ENCODE measurements at regions not wholly inside any gene's neighbourhood (a gene's known extent, or its start where the extent isn't known, plus 50 kb on each side); places are given as distances from the start of the nearest gene placed in this dataset.
"Not testable (repeated sequence)": the region's sequence is repeated elsewhere in the genome, so short reads cannot be mapped to it uniquely, and the experiment has no call there.

GRCh38 chr2:176895158-176895557, 317.4 kb upstream of the HNRNPA3 start:
- Histone ChIP-seq H3K27ac (no peak overlapping the region), H3K36me3 (no peaks in the 10 kb centered on the region), H3K4me1 (ENCODE audit: control insufficient read depth in 1 of 2, low read depth in 2 of 2) (no peaks in the 10 kb centered on the region), H3K4me3 (no peak overlapping the region), H3K9me3 (no peaks in the 10 kb centered on the region), H3K27me3 (replicated peaks; ENCODE audit: insufficient read depth) (no peaks in the 10 kb centered on the region)
- DNase-seq (ENCODE audit: low spot score): no peak
- ATAC-seq (ENCODE audit: insufficient number of reproducible peaks, low FRiP score, low read depth): no peak
- TF ChIP-seq CTCF (IDR thresholded peaks at IDR 0.05): no peak

- H3K9me3 ChIP-seq: no peaks in the 10 kb centered on the region
- no peak for ATAC-seq (ENCODE audit: insufficient number of reproducible peaks, low FRiP score, low read depth)
- no peaks in the 10 kb centered on the region for H3K4me1 ChIP-seq (ENCODE audit: control insufficient read depth in 1 of 2, low read depth in 2 of 2)
- no peak overlapping the region for H3K27ac ChIP-seq
- no peak overlapping the region for H3K4me3 ChIP-seq
- no peak for DNase-seq (ENCODE audit: low spot score)
- H3K36me3 ChIP-seq: no peaks in the 10 kb centered on the region
- no peak for TF ChIP-seq CTCF (IDR thresholded peaks at IDR 0.05)
- no peaks in the 10 kb centered on the region for H3K27me3 ChIP-seq (replicated peaks; ENCODE audit: insufficient read depth)
These were observed 310.1 kb upstream of the HNRNPA3 start for GRCh38 chr2:176902454-176902853.

- H3K4me3 ChIP-seq; H3K36me3 ChIP-seq; H3K27me3 ChIP-seq (replicated peaks; ENCODE audit: insufficient read depth); H3K4me1 ChIP-seq (ENCODE audit: control insufficient read depth in 1 of 2, low read depth in 2 of 2); H3K27ac ChIP-seq; H3K9me3 ChIP-seq; DNase-seq (ENCODE audit: low spot score); ATAC-seq (ENCODE audit: insufficient number of reproducible peaks, low FRiP score, low read depth): not testable (repeated sequence)
These were observed 308.5 kb upstream of the HNRNPA3 start for GRCh38 chr2:176904053-176904452.

- Histone ChIP-seq H3K9me3 (no peaks in the 10 kb centered on the region), H3K36me3 (no peaks in the 10 kb centered on the region), H3K4me1 (ENCODE audit: control insufficient read depth in 1 of 2, low read depth in 2 of 2) (no peaks in the 10 kb centered on the region), H3K4me3 (no peak overlapping the region), H3K27ac (no peak overlapping the region), H3K27me3 (replicated peaks; ENCODE audit: insufficient read depth) (no peaks in the 10 kb centered on the region)
- TF ChIP-seq CTCF (IDR thresholded peaks at IDR 0.05): no peak
- ATAC-seq (ENCODE audit: insufficient number of reproducible peaks, low FRiP score, low read depth) (no peak), DNase-seq (ENCODE audit: low spot score) (no peak)
These were observed 305.3 kb upstream of the HNRNPA3 start for GRCh38 chr2:176907341-176907740.

GRCh38 chr2:176910828-176911227, 301.8 kb upstream of the HNRNPA3 start:
- Histone ChIP-seq H3K27ac (no peak overlapping the region), H3K4me3 (no peak overlapping the region), H3K36me3 (no peaks in the 10 kb centered on the region), H3K9me3 (no peaks in the 10 kb centered on the region), H3K4me1 (ENCODE audit: control insufficient read depth in 1 of 2, low read depth in 2 of 2) (no peaks in the 10 kb centered on the region), H3K27me3 (replicated peaks; ENCODE audit: insufficient read depth) (no peaks in the 10 kb centered on the region)
- no peak for TF ChIP-seq CTCF (IDR thresholded peaks at IDR 0.05)
- DNase-seq (ENCODE audit: low spot score) (no peak), ATAC-seq (ENCODE audit: insufficient number of reproducible peaks, low FRiP score, low read depth) (no peak)

GRCh38 chr2:176913955-176914354, 298.6 kb upstream of the HNRNPA3 start:
- no peak for ATAC-seq (ENCODE audit: insufficient number of reproducible peaks, low FRiP score, low read depth)
- H3K27me3 ChIP-seq (replicated peaks; ENCODE audit: insufficient read depth): no peaks in the 10 kb centered on the region

More at GRCh38 chr2:176913955-176914354, 298.6 kb upstream of the HNRNPA3 start:
- TF ChIP-seq CTCF (IDR thresholded peaks at IDR 0.05): no peak
- Histone ChIP-seq H3K36me3 (no peaks in the 10 kb centered on the region), H3K4me1 (ENCODE audit: control insufficient read depth in 1 of 2, low read depth in 2 of 2) (no peaks in the 10 kb centered on the region), H3K4me3 (no peak overlapping the region), H3K27ac (no peak overlapping the region), H3K9me3 (no peaks in the 10 kb centered on the region)
- no peak for DNase-seq (ENCODE audit: low spot score)

Measured in thoracic aorta (tissue), 2 donors.